ENCODE measurements at regions not wholly inside any gene's neighbourhood (a gene's known extent, or its start where the extent isn't known, plus 50 kb on each side); places are given as distances from the start of the nearest gene placed in this dataset.
"Not testable (repeated sequence)": the region's sequence is repeated elsewhere in the genome, so short reads cannot be mapped to it uniquely, and the experiment has no call there.

- no peak for DNase-seq (ENCODE audit: low read depth)
Observed at GRCh38 chr1:5125208-5125607, 470.8 kb downstream of the AJAP1 start.

GRCh38 chr1:5120559-5120958, 466.1 kb downstream of the AJAP1 start:
- no peak for DNase-seq (ENCODE audit: low read depth)

GRCh38 chr1:5119366-5120234, 465.2 kb downstream of the AJAP1 start:
- no peak for DNase-seq (ENCODE audit: low read depth)

- not testable (repeated sequence) for DNase-seq (ENCODE audit: low read depth)
Observed at GRCh38 chr1:5118771-5119170, 464.4 kb downstream of the AJAP1 start.

DNA sequence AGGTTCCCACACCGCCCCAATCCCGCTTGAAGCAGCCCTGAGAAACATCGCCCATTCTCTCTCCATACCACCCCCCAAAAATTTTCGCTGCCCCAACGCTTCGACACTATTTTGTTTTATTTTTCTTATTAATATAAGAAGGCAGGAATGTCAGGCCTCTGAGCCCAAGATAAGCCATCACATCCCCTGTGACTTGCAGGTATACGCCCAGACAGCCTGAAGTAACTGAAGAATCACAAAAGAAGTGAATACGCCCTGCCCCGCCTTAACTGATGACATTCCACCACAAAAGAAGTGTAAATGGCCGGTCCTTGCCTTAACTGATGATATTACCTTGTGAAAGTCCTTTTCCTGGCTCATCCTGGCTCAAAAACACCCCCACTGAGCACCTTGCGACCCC, 463.9 kb downstream of the AJAP1 start:
- not testable (repeated sequence) for DNase-seq (ENCODE audit: low read depth)

- DNase-seq (ENCODE audit: low read depth): no peak
Observed at GRCh38 chr1:5111581-5111980, 457.2 kb downstream of the AJAP1 start.

- DNase-seq (ENCODE audit: low read depth): no peak
Observed at GRCh38 chr1:5110508-5110907, 456.1 kb downstream of the AJAP1 start.

DNA sequence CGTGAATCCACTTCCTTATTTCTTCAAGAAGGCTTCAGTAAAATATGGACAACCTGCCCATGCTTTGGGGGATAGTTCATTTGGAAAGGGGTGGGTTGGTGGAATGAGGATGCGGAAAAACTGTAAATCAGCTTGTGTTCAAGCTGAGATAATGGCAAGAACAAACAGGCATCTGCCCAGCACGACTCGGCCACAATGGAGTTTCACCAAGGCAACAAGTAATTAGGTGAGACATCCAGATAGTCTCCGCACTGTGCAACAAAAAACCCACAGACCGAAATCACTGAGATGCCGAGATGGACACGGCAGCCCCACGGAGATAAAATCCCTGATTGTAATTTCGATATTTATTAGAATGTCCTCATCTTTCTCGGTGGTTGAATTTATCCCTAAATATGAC, 455.2 kb downstream of the AJAP1 start:
- DNase-seq (ENCODE audit: low read depth): no peak

DNA sequence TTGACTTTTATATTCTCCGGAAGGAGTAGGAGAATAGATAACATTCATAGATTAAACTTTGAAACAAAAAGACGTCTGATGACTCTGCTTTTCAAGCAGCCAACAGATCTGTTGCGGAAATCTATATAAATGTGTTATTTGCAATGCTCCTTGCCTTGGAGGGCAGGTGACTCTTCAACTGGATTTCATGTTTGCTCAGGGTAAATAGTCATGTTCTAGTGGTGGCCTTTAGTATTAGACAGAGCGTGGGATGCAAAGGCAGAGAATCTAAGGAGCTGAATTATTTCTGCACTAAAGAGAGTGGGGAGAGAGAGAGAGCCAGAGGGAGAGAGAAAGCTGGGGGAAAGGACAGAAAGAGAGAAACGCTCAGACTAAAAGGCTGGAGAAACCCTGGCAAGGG, 454.3 kb downstream of the AJAP1 start:
- DNase-seq (ENCODE audit: low read depth): no peak

DNA sequence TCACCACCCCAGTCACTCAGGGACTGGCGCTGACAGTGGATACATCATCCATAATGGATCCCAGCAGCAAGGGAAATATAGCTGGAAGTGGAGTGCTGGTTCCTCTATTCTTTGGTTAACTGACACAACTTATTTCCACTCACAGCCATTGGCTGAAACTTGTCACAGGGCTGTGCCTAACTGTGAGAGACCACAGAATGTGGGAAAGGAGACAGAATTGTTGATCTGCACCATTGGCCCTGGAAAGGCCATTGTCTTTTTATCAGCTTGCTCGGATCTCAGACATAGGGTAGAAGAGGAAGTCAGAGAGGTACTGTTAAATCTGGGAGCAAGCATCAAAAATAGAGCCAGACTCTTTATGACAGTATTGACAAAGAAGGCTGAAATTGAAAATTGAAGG, 451.3 kb downstream of the AJAP1 start:
- DNase-seq (ENCODE audit: low read depth): no peak

DNA sequence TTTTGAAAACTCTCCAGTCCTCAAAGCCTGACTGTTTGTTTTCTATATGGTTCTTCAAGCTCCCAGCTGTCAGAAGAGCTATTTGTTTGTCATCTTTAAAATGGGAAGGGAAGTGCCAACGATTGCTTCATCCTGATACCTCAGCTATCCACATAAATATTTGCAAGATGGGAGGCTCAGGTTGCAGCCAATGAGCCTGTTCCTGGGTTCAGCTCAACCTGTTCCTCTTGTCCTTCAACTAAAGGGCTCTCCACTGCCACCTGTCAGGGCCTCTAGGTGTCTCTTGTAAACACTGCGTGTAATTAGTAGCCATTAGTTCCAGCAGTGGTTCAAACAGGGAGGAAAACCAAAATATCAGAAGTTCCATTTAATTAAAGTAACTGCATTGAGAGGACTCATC, 445.1 kb downstream of the AJAP1 start:
- DNase-seq (ENCODE audit: low read depth): no peak

DNA sequence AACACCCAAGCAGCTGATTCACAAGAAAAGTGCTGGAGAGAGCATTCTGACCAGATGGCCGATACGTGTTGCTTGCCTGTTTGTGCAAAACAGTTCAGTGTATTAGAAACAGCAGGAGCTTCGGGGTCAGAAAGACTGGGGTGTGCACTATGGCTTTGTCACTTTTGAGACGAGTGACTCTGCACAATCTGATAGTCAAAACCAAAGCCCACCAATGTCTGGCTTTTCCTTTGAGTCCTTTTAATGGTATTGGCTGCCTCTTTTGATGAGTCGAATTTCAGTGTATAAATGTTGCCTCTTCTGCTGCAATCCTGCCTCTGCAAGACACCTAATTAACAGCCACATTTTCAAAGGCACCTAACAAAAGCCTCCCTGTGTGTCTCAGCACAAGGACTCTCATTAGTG, 444.6 kb downstream of the AJAP1 start:
- no peak for DNase-seq (ENCODE audit: low read depth)

- DNase-seq (ENCODE audit: low read depth): no peak
Observed at GRCh38 chr1:5093042-5093441, 438.6 kb downstream of the AJAP1 start.

DNA sequence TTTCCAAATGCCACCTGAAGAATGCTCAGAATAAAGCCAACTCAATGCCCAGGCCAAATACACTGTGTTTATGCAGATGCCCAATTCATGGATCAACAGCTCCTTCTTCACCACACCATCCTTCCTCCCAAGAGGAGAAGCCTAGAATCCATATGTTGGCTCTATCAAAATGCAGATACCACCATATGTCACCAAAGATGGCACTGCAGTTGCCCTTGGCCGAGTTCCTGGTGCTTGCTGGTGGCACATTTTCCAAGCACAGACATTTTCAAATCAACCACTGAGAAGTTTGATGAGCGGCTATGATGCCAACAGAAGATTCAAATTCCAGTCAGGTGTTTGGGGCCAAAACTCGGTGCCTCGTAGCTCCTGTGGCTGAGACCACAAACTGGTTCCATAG, 430.3 kb downstream of the AJAP1 start:
- DNase-seq (ENCODE audit: low read depth): no peak

DNA sequence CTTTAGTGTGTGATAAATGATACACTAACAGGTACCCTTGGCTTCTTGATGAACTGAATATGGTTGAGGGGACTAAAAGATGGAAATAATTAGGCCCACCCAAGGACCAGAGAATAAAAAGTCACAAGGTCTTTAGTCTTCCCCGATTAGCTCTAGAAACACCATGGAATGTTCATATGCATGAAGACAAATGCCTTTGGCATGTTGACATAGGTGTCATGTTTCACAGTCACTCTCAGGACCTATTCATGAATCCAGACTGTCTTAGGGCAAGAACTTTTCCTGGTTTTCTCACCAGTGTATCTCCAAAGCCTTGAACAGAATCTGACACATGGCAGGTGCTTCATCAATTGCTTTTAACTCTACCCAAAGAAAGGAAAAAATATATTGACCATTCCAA, 412.8 kb downstream of the AJAP1 start:
- no peak for DNase-seq (ENCODE audit: low read depth)

GRCh38 chr1:5053744-5054143, 399.3 kb downstream of the AJAP1 start:
- no peak for DNase-seq (ENCODE audit: low read depth)

- no peak for DNase-seq (ENCODE audit: low read depth)
Observed at GRCh38 chr1:5029136-5029535, 374.7 kb downstream of the AJAP1 start.

DNA sequence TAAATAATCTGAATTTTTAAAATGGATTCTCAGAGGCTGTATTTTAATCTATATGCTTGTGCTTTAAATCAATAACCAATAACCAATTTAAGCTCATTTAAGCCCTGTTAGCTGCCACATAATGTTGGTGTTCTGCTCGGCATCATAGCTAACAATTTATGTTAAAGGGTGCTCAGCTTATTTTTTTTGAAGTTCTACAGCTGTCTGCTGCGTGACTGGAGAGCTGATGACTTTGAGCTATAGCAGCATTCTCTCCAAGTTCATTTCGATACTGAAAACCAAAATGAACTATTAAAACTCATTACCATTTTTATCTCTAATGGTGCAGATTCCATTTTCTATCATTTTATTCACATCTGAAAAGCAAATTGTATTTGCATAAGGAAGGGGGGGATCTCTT, 357.8 kb downstream of the AJAP1 start:
- DNase-seq (ENCODE audit: low read depth): no peak

GRCh38 chr1:5010656-5011055, 356.2 kb downstream of the AJAP1 start:
- DNase-seq (ENCODE audit: low read depth): no peak

- DNase-seq (ENCODE audit: low read depth): no peak
Observed at GRCh38 chr1:5010236-5010635, 355.8 kb downstream of the AJAP1 start.

DNA sequence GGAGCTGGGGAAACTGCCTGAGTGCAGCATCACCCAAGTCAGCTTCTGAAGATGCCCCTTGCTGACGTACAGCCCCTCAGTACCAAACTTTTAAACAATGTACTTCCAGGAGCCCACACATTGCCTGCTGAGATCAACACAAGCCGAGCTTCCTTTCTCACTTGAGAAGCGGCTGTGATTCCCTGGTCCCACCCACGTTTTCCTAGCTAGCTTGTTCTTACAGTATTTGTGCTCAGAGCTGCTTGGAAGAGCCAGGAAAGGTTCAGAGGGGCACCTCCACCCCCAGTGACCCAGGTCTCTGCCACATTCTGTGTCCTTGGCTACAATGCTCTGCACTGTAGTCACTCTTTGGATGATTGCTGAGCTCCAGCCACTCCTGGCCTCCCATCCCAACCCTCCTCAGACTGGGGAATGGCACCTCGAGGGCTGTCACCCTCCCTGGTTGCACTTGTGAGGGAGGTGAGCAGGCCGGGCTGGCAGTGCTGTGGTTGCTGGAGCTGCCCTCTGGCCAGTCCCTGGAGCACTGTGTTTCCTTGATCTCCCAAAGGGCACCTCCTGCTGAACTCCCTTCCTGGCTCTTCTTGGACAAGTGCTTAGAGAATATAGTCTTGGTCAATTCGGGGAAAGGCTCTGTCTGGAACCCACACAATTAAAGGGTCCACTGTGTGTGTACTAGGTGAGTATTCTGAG, 355.1 kb downstream of the AJAP1 start:
- DNase-seq (ENCODE audit: low read depth): no peak

GRCh38 chr1:5005171-5005570, 350.8 kb downstream of the AJAP1 start:
- no peak for DNase-seq (ENCODE audit: low read depth)

DNA sequence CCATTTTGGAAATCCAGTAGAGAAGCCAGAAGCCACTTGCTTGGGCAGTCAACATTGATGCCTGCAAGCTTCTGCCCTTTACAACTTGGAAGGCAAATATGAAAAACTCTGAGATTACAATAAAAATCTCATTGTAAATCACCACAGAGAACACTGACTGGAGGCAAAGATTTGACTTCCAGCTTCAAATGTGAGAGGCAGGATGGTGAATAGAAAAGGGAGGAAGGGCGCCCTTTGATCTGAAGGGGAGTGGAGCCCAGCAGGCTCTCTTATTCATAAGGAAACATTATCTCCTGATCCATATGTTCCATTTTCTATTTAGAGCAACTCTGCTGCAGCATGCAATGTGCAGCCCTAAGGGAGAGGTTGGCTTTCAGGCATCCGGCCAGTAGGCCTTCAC, 348.3 kb downstream of the AJAP1 start:
- DNase-seq (ENCODE audit: low read depth): no peak

GRCh38 chr1:5001466-5001865, 347.1 kb downstream of the AJAP1 start:
- DNase-seq (ENCODE audit: low read depth): no peak
